PC-9 (cell line): ENCODE measurements at regions not wholly inside any gene's neighbourhood (a gene's known extent, or its start where the extent isn't known, plus 50 kb on each side); places are given as distances from the start of the nearest gene placed in this dataset.

Experiments used
- BruUV-seq: library from RNA; stranded (reverse); fragments of 400-500 nt; replicated peaks from 2 replicates; lab custom pipeline; 2021; lab: Mats Ljungman, UMichigan
- CTCF ChIA-PET: fragments of 300-600 bp; sonication (Branson Sonifier 250); formaldehyde crosslinking; loops from one replicate; lab custom pipeline; 2022; ENCODE audit warnings: antibody characterized with exemption; lab: Charles Lee
- POLR2A ChIA-PET: fragments of 300-600 bp; sonication (Branson Sonifier 250); formaldehyde crosslinking; loops from one replicate; lab custom pipeline; 2022; ENCODE audit warnings: antibody characterized with exemption; ENCODE audit not compliant: unreplicated experiment; lab: Charles Lee
- DNase-seq, 2 experiments: peaks; one replicate each; pipeline versions ENCODE4 v3.0.0 to v3.0.0-alpha.2; 2015 to 2022; ENCODE audit warnings: mixed read lengths in 1 of 2
- H2AFZ ChIP-seq: fragments of 200-600 bp; sonication (generic); 2 replicates; pipeline ENCODE4 v1.8.1; 2017; ENCODE audit warnings: antibody characterized with exemption
- H3F3A ChIP-seq: fragments of 200-600 bp; sonication (generic); 2 replicates; pipeline ENCODE4 v1.8.1; 2017; ENCODE audit warnings: antibody characterized with exemption, mild to moderate bottlenecking, low read depth; ENCODE audit not compliant: insufficient read depth
- H3K27ac ChIP-seq: fragments of 200-600 bp; sonication (generic); 2 replicates; pipeline ENCODE4 v1.6.1; 2016; ENCODE audit warnings: mixed run types
- H3K27me3 ChIP-seq: fragments of 200-600 bp; sonication (generic); 2 replicates; pipeline ENCODE4 v1.6.1; 2016; ENCODE audit warnings: low read depth, mixed run types; ENCODE audit not compliant: insufficient read depth
- H3K36me3 ChIP-seq: fragments of 200-600 bp; sonication (generic); 2 replicates; pipeline ENCODE4 v1.6.1; 2016; ENCODE audit warnings: low read depth, mixed run types
- H3K4me1 ChIP-seq: fragments of 200-600 bp; sonication (generic); replicated peaks from 2 replicates; pipeline ENCODE4 v1.6.1; 2016; ENCODE audit warnings: mixed run types; ENCODE audit not compliant: insufficient read depth
- H3K4me2 ChIP-seq: fragments of 200-600 bp; sonication (generic); 2 replicates; pipeline ENCODE4 v1.6.1; 2017; ENCODE audit warnings: mixed run types
- H3K4me3 ChIP-seq: fragments of 200-600 bp; sonication (generic); 2 replicates; pipeline ENCODE4 v1.6.1; 2016; ENCODE audit warnings: mixed run types
- H3K79me2 ChIP-seq: fragments of 200-600 bp; sonication (generic); 2 replicates; pipeline ENCODE4 v1.6.1; 2017; ENCODE audit warnings: low read depth, mixed run types
- H3K9me2 ChIP-seq: fragments of 200-600 bp; sonication (generic); 2 replicates; pipeline ENCODE4 v1.8.1; 2017; ENCODE audit warnings: mild to moderate bottlenecking; ENCODE audit not compliant: insufficient read depth
- H3K9me3 ChIP-seq: fragments of 200-600 bp; sonication (generic); 2 replicates; pipeline ENCODE4 v1.8.1; 2016; ENCODE audit warnings: low read depth; ENCODE audit not compliant: insufficient read depth
- H4K20me1 ChIP-seq: fragments of 200-600 bp; sonication (generic); 2 replicates; pipeline ENCODE4 v1.8.1; 2017; ENCODE audit not compliant: insufficient read depth
- CTCF ChIP-seq: fragments of 200-600 bp; sonication (generic); conservative IDR thresholded peaks from 2 replicates; pipeline ENCODE4 v1.6.1; 2017; ENCODE audit warnings: mixed run types, antibody characterized with exemption, mild to moderate bottlenecking, moderate library complexity
- EZH2 ChIP-seq: fragments of 200-600 bp; sonication (generic); IDR thresholded peaks from 2 replicates; pipeline ENCODE4 v1.8.0; 2017; ENCODE audit warnings: antibody characterized with exemption, low read depth
- intact Hi-C: fragments of 100-400 bp; cut with micrococcal nuclease; formaldehyde crosslinking; loops from one replicate; pipeline ENCODE4 v1.10.0; 2022; ENCODE audit not compliant: unreplicated experiment

GRCh38 chr4:54372951-54373350 lies 143.9 kb downstream of the PDGFRA start:
- no peaks in the 10 kb centered on the region for H3K9me2 ChIP-seq
- no peak for TF ChIP-seq EZH2
- no peak for TF ChIP-seq CTCF
- ChIA-PET CTCF (no interaction called here), POLR2A (no interaction called here)
- H3F3A ChIP-seq: no peaks in the 10 kb centered on the region
- no peak for DNase-seq
- H3K4me2 ChIP-seq: no peak overlapping the region
- H3K9me3 ChIP-seq: no peaks in the 10 kb centered on the region
- no peaks in the 10 kb centered on the region for H4K20me1 ChIP-seq
- no peaks in the 10 kb centered on the region for H3K27me3 ChIP-seq
- BruUV-seq: no TSS peak
- H3K4me1 ChIP-seq: no peaks in the 10 kb centered on the region
- H2AFZ ChIP-seq: no peak overlapping the region
- no peak overlapping the region for H3K27ac ChIP-seq
- no peaks in the 10 kb centered on the region for H3K36me3 ChIP-seq
- no peaks in the 10 kb centered on the region for H3K79me2 ChIP-seq
- no peak overlapping the region for H3K4me3 ChIP-seq
- intact Hi-C loops: no loop called here

- no TSS peak for BruUV-seq
- no peaks in the 10 kb centered on the region for H3K36me3 ChIP-seq
- H3K79me2 ChIP-seq: no peaks in the 10 kb centered on the region
- H4K20me1 ChIP-seq: no peaks in the 10 kb centered on the region
- DNase-seq: no peak
- H3K9me3 ChIP-seq: no peaks in the 10 kb centered on the region
- no peak overlapping the region for H3K4me3 ChIP-seq
- TF ChIP-seq EZH2 (no peak), CTCF (no peak)
- H3K27ac ChIP-seq: no peak overlapping the region
- no peaks in the 10 kb centered on the region for H3K27me3 ChIP-seq
- no peaks in the 10 kb centered on the region for H3K9me2 ChIP-seq
- no peak overlapping the region for H3K4me2 ChIP-seq
- POLR2A ChIA-PET: no interaction called here
- CTCF ChIA-PET: no interaction called here
- H2AFZ ChIP-seq: no peak overlapping the region
- no peaks in the 10 kb centered on the region for H3K4me1 ChIP-seq
- intact Hi-C loops: no loop called here
- no peaks in the 10 kb centered on the region for H3F3A ChIP-seq
These were observed 144.7 kb downstream of the PDGFRA start for GRCh38 chr4:54373718-54374210.

GRCh38 chr4:54378461-54378860 lies 149.4 kb downstream of the PDGFRA start:
- Histone ChIP-seq H3K27me3 (no peaks in the 10 kb centered on the region), H4K20me1 (no peaks in the 10 kb centered on the region), H3K36me3 (no peaks in the 10 kb centered on the region), H3K27ac (no peak overlapping the region), H3F3A (no peaks in the 10 kb centered on the region), H3K4me3 (no peak overlapping the region), H3K9me2 (no peaks in the 10 kb centered on the region), H3K79me2 (no peaks in the 10 kb centered on the region), H3K4me2 (no peak overlapping the region), H3K9me3 (no peaks in the 10 kb centered on the region), H2AFZ (no peak overlapping the region), H3K4me1 (no peaks in the 10 kb centered on the region)
- no peak for DNase-seq
- intact Hi-C loops: no loop called here
- TF ChIP-seq CTCF: no peak
- TF ChIP-seq EZH2: no peak
- POLR2A ChIA-PET: no interaction called here
- no TSS peak for BruUV-seq
- CTCF ChIA-PET: no interaction called here
